Sigmoid colon (tissue), 4 donors: ENCODE measurements at regions not wholly inside any gene's neighbourhood (a gene's known extent, or its start where the extent isn't known, plus 50 kb on each side); places are given as distances from the start of the nearest gene placed in this dataset.

Experiments used
- POLR2AphosphoS5 ChIP-seq, 4 donors: sonication (generic); formaldehyde crosslinking; IDR thresholded peaks; one replicate each; pipeline ENCODE4 v1.6.1; 2017; ENCODE audit warnings: antibody characterized with exemption in 4 of 4
- TF ChIP-seq, protein P1 (sequence below), 4 experiments: fragments of 450-650 bp in 3 of 4; fragments of 200-600 bp in 1 of 4; IDR thresholded peaks; one replicate each; pipeline ENCODE4 v1.5.1; 2016 to 2019; ENCODE audit warnings: antibody characterized with exemption in 4 of 4, mild to moderate bottlenecking in 3 of 4, moderate library complexity in 2 of 4

DNA sequence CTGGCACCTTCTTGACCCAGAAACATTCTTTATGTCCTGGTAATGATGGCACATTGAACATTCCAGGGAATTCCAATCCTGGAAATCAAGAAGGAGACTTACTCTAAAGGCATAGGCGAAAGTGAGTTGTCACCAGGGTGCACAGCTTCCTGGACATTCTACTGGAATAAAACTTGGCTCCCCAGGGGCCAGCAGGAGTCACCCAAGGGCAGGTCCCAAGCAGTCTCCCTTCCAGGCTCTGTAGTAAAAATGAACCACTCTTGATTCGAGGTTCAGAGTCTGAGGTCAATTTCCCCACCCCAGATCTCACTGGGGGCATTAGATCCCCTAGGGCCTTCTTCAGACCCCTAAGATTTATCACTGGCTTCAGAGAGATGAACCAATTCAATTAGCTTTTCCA lies 338.7 kb upstream of the GATB start:
- TF ChIP-seq, protein P1, sequence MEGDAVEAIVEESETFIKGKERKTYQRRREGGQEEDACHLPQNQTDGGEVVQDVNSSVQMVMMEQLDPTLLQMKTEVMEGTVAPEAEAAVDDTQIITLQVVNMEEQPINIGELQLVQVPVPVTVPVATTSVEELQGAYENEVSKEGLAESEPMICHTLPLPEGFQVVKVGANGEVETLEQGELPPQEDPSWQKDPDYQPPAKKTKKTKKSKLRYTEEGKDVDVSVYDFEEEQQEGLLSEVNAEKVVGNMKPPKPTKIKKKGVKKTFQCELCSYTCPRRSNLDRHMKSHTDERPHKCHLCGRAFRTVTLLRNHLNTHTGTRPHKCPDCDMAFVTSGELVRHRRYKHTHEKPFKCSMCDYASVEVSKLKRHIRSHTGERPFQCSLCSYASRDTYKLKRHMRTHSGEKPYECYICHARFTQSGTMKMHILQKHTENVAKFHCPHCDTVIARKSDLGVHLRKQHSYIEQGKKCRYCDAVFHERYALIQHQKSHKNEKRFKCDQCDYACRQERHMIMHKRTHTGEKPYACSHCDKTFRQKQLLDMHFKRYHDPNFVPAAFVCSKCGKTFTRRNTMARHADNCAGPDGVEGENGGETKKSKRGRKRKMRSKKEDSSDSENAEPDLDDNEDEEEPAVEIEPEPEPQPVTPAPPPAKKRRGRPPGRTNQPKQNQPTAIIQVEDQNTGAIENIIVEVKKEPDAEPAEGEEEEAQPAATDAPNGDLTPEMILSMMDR (IDR thresholded peaks at IDR 0.05): no peak
- no peak for TF ChIP-seq POLR2AphosphoS5 (IDR thresholded peaks at IDR 0.05)
